Astrocyte of the cerebellum (primary cell): ENCODE measurements at regions not wholly inside any gene's neighbourhood (a gene's known extent, or its start where the extent isn't known, plus 50 kb on each side); places are given as distances from the start of the nearest gene placed in this dataset.

Experiments
- DNase-seq: peaks from one replicate; pipeline ENCODE4 v3.0.0-alpha.2; 2011; ENCODE audit warnings: low read depth
- H3K4me3 ChIP-seq: 2 replicates; pipeline ENCODE4 v1.5.1; 2011; ENCODE audit warnings: mild to moderate bottlenecking, low read depth, low read length, moderate library complexity
- CTCF ChIP-seq: IDR thresholded peaks from 2 replicates; pipeline ENCODE4 v1.5.1; 2012; ENCODE audit warnings: low read length, low read depth, moderate library complexity, mild to moderate bottlenecking; ENCODE audit errors: missing control alignments
- in situ Hi-C: cut with HindIII; loops from 2 replicates; pipeline ENCODE4 v1.10.0; 2017; ENCODE audit warnings: low sequenced_read_pairs

GRCh38 chr2:57907411-57907810, 139.2 kb upstream of the VRK2 start:
- DNase-seq = no peak

GRCh38 chr2:57908736-57909161, 137.9 kb upstream of the VRK2 start:
- in situ Hi-C loops = no loop called here
- no peak for TF ChIP-seq CTCF
- no peak for DNase-seq

More at GRCh38 chr2:57907411-57907810, 139.2 kb upstream of the VRK2 start:
- in situ Hi-C loops = no loop called here
- TF ChIP-seq CTCF = no peak
- H3K4me3 ChIP-seq = no peak overlapping the region

GRCh38 chr2:57918126-57918525, 128.5 kb upstream of the VRK2 start:
- in situ Hi-C loops = no loop called here
- DNase-seq = no peak

More at GRCh38 chr2:57908736-57909161, 137.9 kb upstream of the VRK2 start:
- no peak overlapping the region for H3K4me3 ChIP-seq

GRCh38 chr2:57920342-57920939, 126.2 kb upstream of the VRK2 start:
- no peak for TF ChIP-seq CTCF
- in situ Hi-C loops = no loop called here
- no peak overlapping the region for H3K4me3 ChIP-seq
- no peak for DNase-seq

More at GRCh38 chr2:57918126-57918525, 128.5 kb upstream of the VRK2 start:
- H3K4me3 ChIP-seq = no peak overlapping the region
- no peak for TF ChIP-seq CTCF

- no peak for TF ChIP-seq CTCF
- no peak overlapping the region for H3K4me3 ChIP-seq
- in situ Hi-C loops = no loop called here
These were observed 111.9 kb upstream of the VRK2 start for GRCh38 chr2:57934659-57935058.

GRCh38 chr2:57936216-57936615, 110.4 kb upstream of the VRK2 start:
- in situ Hi-C loops = no loop called here
- no peak overlapping the region for H3K4me3 ChIP-seq
- no peak for TF ChIP-seq CTCF
- DNase-seq = no peak

More at GRCh38 chr2:57934659-57935058, 111.9 kb upstream of the VRK2 start:
- no peak for DNase-seq
